CD4-positive, alpha-beta T cell treated with Interleukin-17A for 1 hour (primary cell): ENCODE measurements at regions not wholly inside any gene's neighbourhood (a gene's known extent, or its start where the extent isn't known, plus 50 kb on each side); places are given as distances from the start of the nearest gene placed in this dataset.

Experiments
- DNase-seq: peaks from one replicate; pipeline ENCODE4 v3.0.0-alpha.2; 2020

GRCh38 chr16:64450177-64450576, 671.7 kb downstream of the CDH11 start:
- no peak for DNase-seq

GRCh38 chr16:64449506-64449905, 672.4 kb downstream of the CDH11 start:
- no peak for DNase-seq

DNA sequence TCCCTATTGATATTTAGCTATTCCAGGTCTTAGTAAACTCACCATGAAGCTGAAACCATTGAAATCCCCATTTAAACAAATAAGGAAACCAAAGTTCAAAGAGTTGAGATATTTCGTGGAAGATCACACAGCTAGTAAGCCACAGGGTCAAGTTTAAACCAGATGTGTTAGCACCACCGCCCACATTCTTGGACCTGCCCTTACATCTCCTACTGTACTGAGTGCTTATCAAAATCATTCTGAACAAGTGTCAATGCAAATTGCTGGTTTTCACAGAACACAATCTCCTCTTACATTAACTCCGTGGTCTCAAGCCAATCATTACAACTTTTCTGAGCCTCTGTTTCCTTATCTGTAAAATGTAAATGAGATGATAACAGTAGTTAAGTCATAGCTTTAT, 676.2 kb downstream of the CDH11 start:
- no peak for DNase-seq

GRCh38 chr16:64445245-64445644, 676.6 kb downstream of the CDH11 start:
- DNase-seq: no peak

- no peak for DNase-seq
Observed at GRCh38 chr16:64440421-64440831, 681.4 kb downstream of the CDH11 start.

GRCh38 chr16:64440005-64440404, 681.9 kb downstream of the CDH11 start:
- no peak for DNase-seq

DNA sequence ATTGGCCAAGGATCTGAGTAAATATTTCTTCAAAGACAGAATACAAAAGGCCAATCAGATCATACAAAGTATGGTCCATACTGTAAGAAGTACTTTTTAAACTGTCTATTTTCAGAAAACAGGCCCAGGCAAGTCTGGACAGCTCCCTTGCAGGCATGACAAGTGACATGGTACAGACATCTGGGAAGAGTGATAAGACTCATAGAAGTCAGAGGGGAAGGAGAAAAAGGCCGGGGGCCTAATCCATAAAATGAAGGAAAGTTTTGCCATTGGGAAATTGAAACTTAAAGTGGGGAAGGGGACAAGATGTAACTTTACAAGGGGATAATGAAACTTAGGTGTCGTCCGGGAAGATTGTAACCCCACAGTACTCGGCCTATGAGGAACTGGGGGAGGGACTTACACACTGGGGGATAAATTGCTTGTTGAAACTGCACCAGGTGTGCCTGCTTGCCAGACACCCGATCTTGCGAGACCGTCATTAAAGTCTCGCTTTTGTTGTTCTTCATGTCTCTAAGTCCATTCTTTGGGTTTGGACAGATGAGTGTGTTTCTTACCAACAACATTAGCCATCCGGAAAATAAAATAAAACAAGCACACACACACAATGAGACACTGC, 684.0 kb downstream of the CDH11 start:
- DNase-seq: no peak

DNA sequence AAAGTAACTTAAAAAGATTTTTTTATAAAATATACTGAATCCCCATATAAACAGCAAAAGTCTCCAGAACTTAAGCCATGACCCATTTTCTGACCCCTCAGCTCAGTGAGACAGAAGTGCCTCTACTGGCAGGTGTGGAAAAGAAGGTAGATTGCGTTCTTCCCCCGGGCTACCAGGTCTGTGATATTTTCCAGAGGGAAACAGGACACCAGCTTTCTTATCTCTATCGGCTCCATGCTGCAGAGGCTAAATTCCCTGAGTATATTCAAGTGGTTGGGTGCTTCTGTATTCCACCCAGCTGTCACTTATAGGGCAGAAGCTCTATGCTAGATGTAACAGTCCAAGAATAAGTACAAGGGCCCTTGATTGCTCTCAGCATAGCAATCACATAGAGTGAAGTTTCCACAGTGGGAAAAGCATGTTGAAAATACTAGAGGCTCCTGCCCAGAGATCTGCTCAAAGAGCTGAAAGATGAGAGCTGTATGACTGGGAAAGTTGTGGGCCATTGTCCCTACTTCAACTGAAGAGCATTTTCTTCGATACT, 687.3 kb downstream of the CDH11 start:
- no peak for DNase-seq

GRCh38 chr16:64428463-64429113, 693.3 kb downstream of the CDH11 start:
- no peak for DNase-seq

GRCh38 chr16:64426131-64426666, 695.7 kb downstream of the CDH11 start:
- DNase-seq: no peak

DNA sequence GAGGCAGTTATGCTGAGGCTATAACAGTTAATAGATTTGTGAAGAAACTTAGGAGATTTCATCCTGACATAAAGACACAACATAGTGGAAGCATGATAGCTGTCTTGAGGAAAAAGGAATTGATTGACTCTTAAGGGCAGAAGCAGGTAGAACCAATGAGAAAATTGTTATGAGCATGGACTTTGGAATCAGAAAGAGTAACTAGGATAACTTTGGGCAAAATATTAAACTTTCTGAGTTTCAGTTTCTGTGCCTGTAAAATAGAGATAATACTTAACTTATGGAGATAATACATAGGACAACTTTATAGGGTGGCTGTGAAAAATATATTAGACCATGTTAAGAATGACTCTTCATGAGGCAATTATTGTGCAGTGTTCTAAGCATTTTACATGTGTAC, 696.5 kb downstream of the CDH11 start:
- DNase-seq: no peak

- no peak for DNase-seq
Observed at GRCh38 chr16:64422259-64422658, 699.6 kb downstream of the CDH11 start.

- DNase-seq: no peak
Observed at GRCh38 chr16:64421515-64421914, 700.3 kb downstream of the CDH11 start.

DNA sequence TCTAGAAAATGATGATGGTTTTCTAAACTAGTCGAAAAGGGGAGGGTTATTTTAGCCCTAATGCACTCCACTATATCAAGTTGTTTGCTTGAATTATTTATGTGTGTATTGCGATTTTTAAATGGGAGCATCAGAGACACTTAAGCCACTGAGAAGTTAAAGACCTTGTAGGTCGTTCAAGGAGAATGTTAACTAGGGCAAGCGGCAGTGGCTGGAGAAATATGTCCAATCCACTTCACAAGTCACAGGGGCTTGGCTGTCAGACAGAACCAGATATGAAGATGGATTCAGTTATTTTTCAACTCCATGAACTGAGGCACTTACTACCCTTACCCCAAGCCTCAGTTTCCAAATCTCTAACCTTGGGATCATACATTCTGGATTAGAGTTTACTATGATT, 702.0 kb downstream of the CDH11 start:
- no peak for DNase-seq

- DNase-seq: no peak
Observed at GRCh38 chr16:64417711-64418227, 704.1 kb downstream of the CDH11 start.

DNA sequence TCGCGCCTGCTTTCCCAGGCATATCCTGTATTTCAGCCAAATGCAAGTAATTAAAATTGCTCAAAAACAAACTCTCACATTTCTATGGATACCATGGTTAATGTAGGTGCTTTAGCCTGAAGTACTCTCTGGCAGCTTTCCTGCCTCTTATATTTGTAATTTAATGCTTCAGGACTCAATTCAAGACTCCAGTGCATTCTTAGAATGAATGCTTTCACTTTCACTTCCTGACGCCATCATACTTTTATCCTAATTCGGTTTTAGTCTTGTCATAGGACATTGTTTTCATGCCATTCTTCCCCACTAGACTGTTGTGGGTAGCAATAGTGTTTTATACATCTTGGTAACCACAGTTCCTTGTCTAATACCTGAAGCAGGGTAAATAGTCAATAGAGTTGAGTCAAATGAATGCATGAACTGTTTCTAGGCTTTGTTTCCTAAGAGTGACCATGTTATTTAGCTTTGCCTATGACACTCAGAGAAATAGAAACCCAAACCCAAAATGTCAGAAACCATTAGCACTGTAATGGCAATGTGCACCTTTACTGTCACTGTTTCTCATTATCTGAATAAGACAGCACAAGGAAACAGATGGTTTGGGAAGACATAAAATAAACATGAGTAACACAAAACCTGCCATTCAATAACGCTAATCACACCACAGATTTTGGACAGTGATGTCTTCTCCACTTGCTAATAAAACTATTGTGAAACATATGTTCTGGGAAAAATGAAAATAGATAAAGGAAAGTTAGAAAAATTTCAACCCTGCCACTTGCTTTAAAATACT, 705.5 kb downstream of the CDH11 start:
- DNase-seq: no peak

DNA sequence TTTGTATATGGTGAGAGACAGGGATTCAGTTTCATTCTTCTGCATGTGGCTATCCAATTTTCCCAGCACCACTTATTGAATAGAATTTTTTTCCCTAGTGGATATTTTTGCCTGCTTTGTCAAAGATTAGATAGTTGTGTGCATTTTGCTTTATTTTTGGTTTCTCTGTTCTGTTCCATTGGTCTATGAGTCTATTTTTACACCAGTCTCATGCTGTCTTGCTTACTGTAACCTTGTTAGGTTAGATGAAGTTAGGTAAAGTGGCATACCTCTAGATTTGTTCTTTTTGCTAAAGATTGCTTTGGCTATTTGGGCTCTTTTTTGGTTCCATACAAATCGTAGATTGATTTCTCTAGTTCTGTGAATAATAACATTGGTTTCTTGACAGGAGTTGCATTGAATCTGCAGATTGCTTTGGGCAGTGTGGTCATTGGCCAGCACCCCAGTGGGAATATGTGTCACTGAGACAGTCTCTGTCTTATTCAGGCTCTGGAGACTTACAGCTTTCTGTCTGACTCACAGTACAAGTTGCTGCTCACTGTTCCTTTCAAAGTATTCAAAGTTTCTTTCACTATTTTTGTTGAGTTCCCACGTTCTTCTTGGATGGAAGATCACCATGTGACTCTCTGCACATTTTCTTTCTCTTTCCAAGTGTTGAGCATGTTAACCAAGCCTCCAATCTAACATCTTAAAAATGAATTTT, 709.1 kb downstream of the CDH11 start:
- DNase-seq: no peak

GRCh38 chr16:64410306-64410705, 711.6 kb downstream of the CDH11 start:
- DNase-seq: no peak

- DNase-seq: no peak
Observed at GRCh38 chr16:64409783-64410210, 712.1 kb downstream of the CDH11 start.

DNA sequence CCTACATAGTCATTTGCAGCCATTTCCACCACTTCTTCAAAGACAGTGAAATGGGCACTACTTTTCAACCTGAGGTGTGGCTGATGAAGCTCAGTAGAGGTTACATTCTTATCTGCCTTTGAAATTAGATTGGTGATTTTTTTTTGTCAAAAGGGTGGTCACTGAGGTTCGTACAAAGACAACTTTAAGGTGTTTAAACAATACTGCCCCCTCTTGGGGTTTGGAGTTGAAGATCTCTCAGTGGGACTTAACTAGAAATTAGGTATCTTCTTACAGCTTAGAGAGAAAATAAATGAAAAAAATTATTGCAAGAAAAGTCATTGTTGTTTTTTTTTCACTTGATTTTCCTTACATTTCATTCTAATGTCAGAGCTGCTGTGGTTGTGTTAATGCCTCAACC, 713.2 kb downstream of the CDH11 start:
- no peak for DNase-seq

DNA sequence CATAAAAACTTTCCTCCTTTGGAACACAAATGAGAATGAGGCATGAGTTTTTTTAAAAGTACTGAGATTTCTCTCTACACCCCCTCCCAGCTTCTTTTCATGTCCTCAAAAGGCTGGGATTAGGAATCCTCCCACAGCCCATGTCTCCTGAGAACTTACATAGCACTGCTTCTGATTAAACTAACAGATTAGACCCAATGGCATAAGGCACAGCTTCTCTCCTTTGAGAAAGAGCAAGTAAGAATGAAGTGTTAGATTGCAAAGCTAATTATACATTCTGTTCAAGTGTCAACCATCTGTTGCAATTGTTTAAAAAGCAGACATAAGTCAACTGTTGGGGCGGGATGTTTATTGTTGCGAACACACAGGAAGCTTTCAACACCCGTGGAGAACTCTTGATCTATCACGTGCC, 715.1 kb downstream of the CDH11 start:
- no peak for DNase-seq

DNA sequence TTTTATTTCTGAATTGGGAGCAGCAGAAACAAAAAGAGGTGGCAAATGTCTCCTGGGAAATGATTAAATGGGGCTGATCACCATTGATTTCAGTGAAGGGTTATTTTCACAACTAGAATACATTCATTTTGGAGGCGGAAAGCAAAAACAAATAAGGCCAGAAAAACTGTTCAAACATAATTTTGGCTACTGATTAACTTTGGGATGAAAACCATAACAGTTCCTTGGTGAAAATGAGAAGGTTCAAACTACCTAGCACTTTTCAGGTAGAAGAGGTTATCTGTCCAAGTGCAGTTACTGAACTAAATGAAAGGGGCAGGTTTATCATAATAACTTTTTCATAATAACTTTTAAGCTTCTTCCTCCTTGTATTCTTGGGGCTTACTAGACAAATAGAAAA, 718.5 kb downstream of the CDH11 start:
- DNase-seq: no peak

DNA sequence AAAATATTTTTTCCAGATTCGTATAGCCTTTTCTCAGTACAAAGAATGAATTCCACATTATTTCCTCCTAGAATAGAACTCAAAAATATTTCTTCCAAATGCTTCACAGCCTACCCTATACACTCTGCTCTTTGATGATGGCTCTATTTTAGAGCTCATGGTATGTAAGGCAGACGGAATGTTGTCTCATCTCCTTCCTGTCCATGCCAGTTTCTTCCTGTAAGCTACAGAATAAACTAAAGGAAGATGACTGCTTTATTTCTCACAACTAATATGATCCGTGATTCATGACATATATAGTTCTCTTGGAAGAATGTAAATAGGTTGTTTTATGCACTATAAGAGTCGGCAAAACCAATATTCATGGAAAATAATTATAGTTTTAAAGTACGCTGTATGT, 723.1 kb downstream of the CDH11 start:
- DNase-seq: no peak
